Stimulated activated naive CD4-positive, alpha-beta T cell (primary cell): ENCODE measurements at regions not wholly inside any gene's neighbourhood (a gene's known extent, or its start where the extent isn't known, plus 50 kb on each side); places are given as distances from the start of the nearest gene placed in this dataset.
"Not testable (repeated sequence)": the region's sequence is repeated elsewhere in the genome, so short reads cannot be mapped to it uniquely, and the experiment has no call there.

ENCODE experiments used
- DNase-seq, 6 experiments: peaks; one replicate each; lab custom pipeline; 2025; lab: John Stamatoyannopoulos, UW

- DNase-seq = not testable (repeated sequence)
These were observed 244.0 kb downstream of the ANKRD30B start for GRCh38 chr18:14991934-14992445.

GRCh38 chr18:14992758-14993157 is 244.8 kb downstream of the ANKRD30B start:
- not testable (repeated sequence) for DNase-seq

- not testable (repeated sequence) for DNase-seq
These were observed 247.1 kb downstream of the ANKRD30B start for GRCh38 chr18:14995023-14995422.

- DNase-seq = no peak
These were observed 249.4 kb downstream of the ANKRD30B start for GRCh38 chr18:14997357-14997756.

GRCh38 chr18:14997899-14998298 is 249.9 kb downstream of the ANKRD30B start:
- DNase-seq = not testable (repeated sequence)

- DNase-seq = not testable (repeated sequence)
These were observed 250.5 kb downstream of the ANKRD30B start for GRCh38 chr18:14998360-14999042.

GRCh38 chr18:14999085-14999975 is 251.4 kb downstream of the ANKRD30B start:
- DNase-seq = no peak

GRCh38 chr18:15000119-15001037 is 252.4 kb downstream of the ANKRD30B start:
- DNase-seq = not testable (repeated sequence)

GRCh38 chr18:15001038-15001794 is 253.2 kb downstream of the ANKRD30B start:
- not testable (repeated sequence) for DNase-seq

- not testable (repeated sequence) for DNase-seq
These were observed 253.8 kb downstream of the ANKRD30B start for GRCh38 chr18:15001795-15002107.

- DNase-seq = not testable (repeated sequence)
These were observed 254.8 kb downstream of the ANKRD30B start for GRCh38 chr18:15002765-15003164.

GRCh38 chr18:15003231-15003630 is 255.3 kb downstream of the ANKRD30B start:
- not testable (repeated sequence) for DNase-seq

- not testable (repeated sequence) for DNase-seq
These were observed 255.8 kb downstream of the ANKRD30B start for GRCh38 chr18:15003636-15004269.

GRCh38 chr18:15004270-15004973 is 256.4 kb downstream of the ANKRD30B start:
- not testable (repeated sequence) for DNase-seq

- DNase-seq = no peak
These were observed 257.6 kb downstream of the ANKRD30B start for GRCh38 chr18:15005313-15006130.

- DNase-seq = not testable (repeated sequence)
These were observed 258.6 kb downstream of the ANKRD30B start for GRCh38 chr18:15006616-15007015.

- DNase-seq = not testable (repeated sequence)
These were observed 278.1 kb downstream of the ANKRD30B start for GRCh38 chr18:15026041-15026440.

GRCh38 chr18:15028037-15028436 is 280.1 kb downstream of the ANKRD30B start:
- peak in 2 of 6 experiments; percentile 4 to 5 for DNase-seq
